Tongue (tissue), 2 donors: ENCODE measurements at regions not wholly inside any gene's neighbourhood (a gene's known extent, or its start where the extent isn't known, plus 50 kb on each side); places are given as distances from the start of the nearest gene placed in this dataset. TPM values are rescaled to one million over a fixed set of nuclear protein-coding genes. Genes with fewer than 3 reads are reported as not detected.

Experiments used
- DNase-seq: peaks from one replicate; pipeline ENCODE4 v3.0.0-alpha.2; 2015
- small RNA-seq: library from RNA; depleted of rRNA; stranded (forward); fragments of <200 nt; gene quantifications from one replicate; pipeline ENCODE3, GENCODE V24; 2014; ENCODE audit warnings: low replicate concordance

DNA sequence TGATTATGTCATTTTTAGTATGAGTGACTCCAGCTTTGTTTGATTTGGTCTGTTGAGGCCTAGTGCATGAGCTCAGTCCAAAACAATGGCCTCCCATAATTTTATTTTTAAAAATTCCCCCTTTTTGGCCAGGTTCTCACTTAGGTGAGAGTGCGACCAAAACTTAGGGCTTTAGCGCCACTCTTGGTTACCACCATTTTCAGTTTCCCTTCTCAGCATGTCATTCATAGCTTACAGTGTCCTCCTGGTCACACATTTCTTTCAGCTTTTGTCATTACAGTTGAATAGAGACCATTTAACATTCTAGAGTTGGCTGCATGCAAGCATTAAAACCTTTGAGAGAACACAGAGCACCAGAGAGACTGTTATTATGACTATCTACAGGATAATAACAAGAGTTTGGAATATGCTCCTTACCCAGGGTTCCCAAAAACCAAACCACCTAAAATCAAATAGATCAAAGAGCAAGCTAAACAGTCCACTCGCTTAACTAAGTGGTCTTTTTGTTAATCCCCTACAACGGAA is 85.4 kb downstream of the TLR5 start:
- DNase-seq = no peak

Small RNA genes in the stretch of these regions (small RNA-seq; reads per million reads assigned to genes)
- gene NDUFB1P2 = not detected
